IPS-18a (cell line): ENCODE measurements at regions not wholly inside any gene's neighbourhood (a gene's known extent, or its start where the extent isn't known, plus 50 kb on each side); places are given as distances from the start of the nearest gene placed in this dataset.

Source experiments
- H3K27ac ChIP-seq: one replicate; pipeline ENCODE4 v1.5.1; 2013; ENCODE audit warnings: low read length
- H3K27me3 ChIP-seq: one replicate; pipeline ENCODE4 v1.6.1; 2013; ENCODE audit warnings: mild to moderate bottlenecking, low read length; ENCODE audit not compliant: control insufficient read depth, insufficient read depth
- H3K36me3 ChIP-seq: one replicate; pipeline ENCODE4 v1.6.1; 2013; ENCODE audit warnings: low read depth, low read length; ENCODE audit not compliant: control insufficient read depth
- H3K4me1 ChIP-seq: one replicate; pipeline ENCODE4 v1.6.1; 2013; ENCODE audit warnings: low read depth, low read length; ENCODE audit not compliant: control insufficient read depth
- H3K4me3 ChIP-seq: one replicate; pipeline ENCODE4 v1.5.1; 2013; ENCODE audit warnings: low read length
- H3K9ac ChIP-seq: one replicate; pipeline ENCODE4 v1.6.1; 2013; ENCODE audit warnings: mild to moderate bottlenecking, low read length, moderate library complexity
- H3K9me3 ChIP-seq: one replicate; pipeline ENCODE4 v1.6.1; 2013; ENCODE audit warnings: low read depth, low read length; ENCODE audit not compliant: control insufficient read depth

DNA sequence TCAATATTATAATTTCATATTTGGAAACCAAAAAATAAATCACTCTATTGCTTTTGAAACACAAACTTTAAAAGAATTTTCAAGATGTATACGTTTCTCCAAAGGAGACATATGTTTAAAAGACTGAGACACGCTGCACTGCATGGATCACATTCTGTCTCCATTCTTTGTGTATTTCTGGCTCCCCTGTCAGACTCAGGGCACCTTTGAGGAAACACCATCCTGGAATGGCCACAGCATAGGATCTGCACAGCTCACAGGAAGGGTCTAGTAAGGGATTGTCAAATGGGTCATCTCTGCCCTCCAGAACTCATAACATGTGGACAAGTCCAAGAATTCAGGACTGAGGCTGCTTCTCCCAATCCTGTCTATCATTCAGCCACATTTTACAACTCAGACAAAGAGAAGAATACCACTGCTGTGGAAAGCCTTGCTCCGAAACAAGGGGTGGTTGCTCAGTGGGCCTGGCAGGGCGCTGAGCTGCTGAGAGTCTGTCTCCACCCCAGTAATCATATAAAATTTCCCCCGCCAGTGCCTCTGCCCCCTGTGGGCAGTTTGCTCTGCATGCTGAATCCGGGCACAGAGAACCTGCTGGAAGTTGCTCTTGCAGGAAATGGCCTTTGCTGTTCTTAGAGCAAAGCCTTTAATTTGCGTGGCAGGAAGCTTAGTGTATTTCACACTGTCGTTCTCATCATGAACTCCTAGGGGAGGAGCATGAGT is 85.3 kb upstream of the KLHL29 start:
- Histone ChIP-seq H3K36me3 (no peaks in the 10 kb centered on the region), H3K9me3 (no peaks in the 10 kb centered on the region), H3K4me1 (no peaks in the 10 kb centered on the region), H3K4me3 (no peak overlapping the region), H3K9ac (no peak overlapping the region), H3K27ac (no peak overlapping the region), H3K27me3 (no peaks in the 10 kb centered on the region)

GRCh38 chr2:23301136-23301535 is 83.8 kb upstream of the KLHL29 start:
- no peaks in the 10 kb centered on the region for H3K9me3 ChIP-seq
- no peak overlapping the region for H3K9ac ChIP-seq
- H3K27me3 ChIP-seq: no peaks in the 10 kb centered on the region
- H3K36me3 ChIP-seq: no peaks in the 10 kb centered on the region
- H3K27ac ChIP-seq: no peak overlapping the region
- H3K4me3 ChIP-seq: no peak overlapping the region
- no peaks in the 10 kb centered on the region for H3K4me1 ChIP-seq

DNA sequence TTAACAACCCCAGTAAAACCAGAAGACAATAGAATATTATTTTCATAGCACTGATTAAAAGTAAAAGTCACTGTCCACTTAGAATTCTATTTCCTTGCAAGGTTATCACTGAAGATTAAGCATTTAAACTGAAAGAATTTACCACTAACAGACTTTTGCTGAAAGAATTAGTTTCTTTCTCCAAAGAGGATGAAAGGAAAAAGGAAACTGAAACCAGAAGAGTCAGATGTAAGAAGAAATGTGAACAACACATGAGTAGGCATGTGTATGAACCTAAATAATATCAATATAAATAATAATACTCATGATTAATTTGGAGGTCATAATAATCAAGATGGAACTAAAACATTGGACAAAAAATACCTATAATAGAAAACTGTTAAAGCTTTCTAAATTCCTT is 82.4 kb upstream of the KLHL29 start:
- Histone ChIP-seq H3K36me3 (no peaks in the 10 kb centered on the region), H3K9me3 (no peaks in the 10 kb centered on the region), H3K4me1 (no peaks in the 10 kb centered on the region), H3K4me3 (no peak overlapping the region), H3K9ac (no peak overlapping the region), H3K27me3 (no peaks in the 10 kb centered on the region), H3K27ac (no peak overlapping the region)

DNA sequence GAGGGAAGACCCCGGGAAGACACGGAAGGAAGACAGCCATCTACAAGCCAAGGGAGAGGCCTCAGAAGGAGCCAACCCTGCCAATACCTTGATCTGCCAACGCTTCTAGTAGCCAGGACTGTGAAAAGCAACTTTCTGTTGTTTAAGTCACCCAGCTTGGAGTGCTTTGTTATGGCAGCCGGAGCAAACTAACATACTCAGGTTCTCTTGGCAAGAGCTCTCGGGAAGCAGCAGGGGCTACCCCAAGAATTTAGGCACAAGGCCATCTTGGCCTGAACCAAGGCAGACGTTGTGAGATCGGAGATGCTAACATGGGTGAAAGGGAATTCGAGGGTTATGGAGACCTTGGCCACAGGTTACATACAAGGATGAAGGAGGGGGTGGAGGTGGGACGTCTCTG is 78.6 kb upstream of the KLHL29 start:
- H3K9me3 ChIP-seq: no peaks in the 10 kb centered on the region
- no peaks in the 10 kb centered on the region for H3K4me1 ChIP-seq
- no peak overlapping the region for H3K9ac ChIP-seq
- no peaks in the 10 kb centered on the region for H3K27me3 ChIP-seq
- H3K4me3 ChIP-seq: no peak overlapping the region
- H3K27ac ChIP-seq: no peak overlapping the region
- no peaks in the 10 kb centered on the region for H3K36me3 ChIP-seq

GRCh38 chr2:23311186-23311585 is 73.8 kb upstream of the KLHL29 start:
- H3K27ac ChIP-seq: no peak overlapping the region
- H3K9ac ChIP-seq: no peak overlapping the region
- H3K36me3 ChIP-seq: no peaks in the 10 kb centered on the region
- H3K9me3 ChIP-seq: no peaks in the 10 kb centered on the region
- no peaks in the 10 kb centered on the region for H3K4me1 ChIP-seq
- H3K27me3 ChIP-seq: no peaks in the 10 kb centered on the region
- no peak overlapping the region for H3K4me3 ChIP-seq

- Histone ChIP-seq H3K9ac (no peak overlapping the region), H3K4me3 (no peak overlapping the region), H3K27ac (no peak overlapping the region), H3K4me1 (no peaks in the 10 kb centered on the region), H3K36me3 (no peaks in the 10 kb centered on the region), H3K27me3 (no peaks in the 10 kb centered on the region), H3K9me3 (no peaks in the 10 kb centered on the region)
These were observed 71.9 kb upstream of the KLHL29 start for GRCh38 chr2:23312996-23313606.

DNA sequence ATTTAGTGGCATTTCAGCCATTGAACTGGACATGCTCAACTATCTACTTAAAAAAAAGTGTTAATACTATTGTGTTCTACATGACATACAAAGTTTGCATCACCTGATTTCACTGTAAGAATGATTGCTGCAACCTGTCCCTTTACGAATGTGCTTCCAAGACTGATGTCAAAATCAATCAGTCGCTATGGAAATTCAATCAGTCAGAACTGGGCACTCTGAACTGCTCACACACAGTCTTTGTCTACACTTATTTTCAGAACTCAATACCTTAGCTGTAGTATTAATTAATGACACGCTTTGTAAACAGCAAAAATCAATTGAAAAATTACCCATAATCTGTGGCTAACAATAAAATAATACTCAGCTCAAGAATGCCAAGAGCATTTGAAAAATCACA is 70.3 kb upstream of the KLHL29 start:
- Histone ChIP-seq H3K27me3 (no peaks in the 10 kb centered on the region), H3K27ac (no peak overlapping the region), H3K9ac (no peak overlapping the region), H3K4me1 (no peaks in the 10 kb centered on the region), H3K36me3 (no peaks in the 10 kb centered on the region), H3K9me3 (no peaks in the 10 kb centered on the region), H3K4me3 (no peak overlapping the region)

GRCh38 chr2:23320058-23320457 is 64.9 kb upstream of the KLHL29 start:
- H3K36me3 ChIP-seq: no peaks in the 10 kb centered on the region
- H3K9ac ChIP-seq: no peak overlapping the region
- no peak overlapping the region for H3K27ac ChIP-seq
- no peaks in the 10 kb centered on the region for H3K4me1 ChIP-seq
- H3K27me3 ChIP-seq: no peaks in the 10 kb centered on the region
- no peak overlapping the region for H3K4me3 ChIP-seq
- no peaks in the 10 kb centered on the region for H3K9me3 ChIP-seq

DNA sequence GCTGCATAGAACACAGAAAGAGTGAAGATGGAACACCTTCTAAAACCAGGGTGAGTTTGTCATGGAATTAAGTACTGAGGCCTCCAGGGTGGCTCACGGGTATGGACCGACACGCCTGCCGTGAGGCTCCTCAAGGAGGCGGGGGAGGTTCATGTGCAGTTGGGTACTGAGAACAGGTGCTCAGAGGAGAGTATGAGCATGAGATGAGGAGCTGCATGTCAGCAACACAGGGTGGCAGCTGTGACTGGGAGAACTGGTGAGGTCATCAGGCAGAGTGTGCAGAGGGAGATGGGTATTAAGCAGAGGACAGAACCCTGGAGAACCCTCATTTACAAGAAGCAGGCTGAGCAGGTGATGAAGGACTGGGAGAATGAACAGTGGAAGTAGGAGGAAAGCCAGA is 63.2 kb upstream of the KLHL29 start:
- no peak overlapping the region for H3K4me3 ChIP-seq
- no peaks in the 10 kb centered on the region for H3K4me1 ChIP-seq
- no peak overlapping the region for H3K9ac ChIP-seq
- no peak overlapping the region for H3K27ac ChIP-seq
- no peaks in the 10 kb centered on the region for H3K36me3 ChIP-seq
- H3K27me3 ChIP-seq: no peaks in the 10 kb centered on the region
- H3K9me3 ChIP-seq: no peaks in the 10 kb centered on the region

GRCh38 chr2:23322567-23323197 is 62.3 kb upstream of the KLHL29 start:
- Histone ChIP-seq H3K27me3 (no peaks in the 10 kb centered on the region), H3K9ac (no peak overlapping the region), H3K9me3 (no peaks in the 10 kb centered on the region), H3K4me3 (no peak overlapping the region), H3K36me3 (no peaks in the 10 kb centered on the region), H3K27ac (no peak overlapping the region), H3K4me1 (no peaks in the 10 kb centered on the region)

DNA sequence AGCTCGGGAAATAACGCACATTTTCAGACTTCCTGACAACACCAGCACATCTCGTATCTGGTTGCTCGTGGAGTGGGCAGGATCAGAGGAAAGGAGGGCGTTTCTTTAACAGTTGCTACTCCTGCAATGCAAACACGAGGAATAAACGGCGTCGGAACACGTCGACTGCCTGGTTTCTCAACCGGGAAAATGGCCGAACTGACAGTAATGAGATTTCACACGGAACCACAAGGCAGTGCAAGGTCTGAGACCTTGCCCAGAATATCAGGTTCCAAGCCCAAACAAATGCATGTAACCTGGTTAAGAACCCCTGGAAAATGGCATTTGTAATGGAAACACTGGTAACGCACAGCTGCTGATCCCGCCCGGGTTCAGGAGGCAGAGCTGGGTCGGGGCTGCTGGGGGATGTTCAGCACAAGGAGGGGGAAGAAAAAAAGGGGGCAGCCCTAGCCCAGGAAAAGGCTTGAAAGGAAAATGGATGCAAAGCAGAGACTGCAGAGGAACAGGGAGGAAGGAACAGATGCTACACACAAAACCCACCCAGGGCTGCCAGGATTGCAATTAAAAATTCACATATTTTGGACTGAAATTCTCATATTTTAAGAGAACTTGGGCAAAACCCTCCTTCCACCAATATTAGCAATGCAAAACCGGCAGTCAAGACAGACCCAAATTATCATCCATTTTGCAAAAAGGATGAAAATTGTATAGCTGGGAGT is 61.6 kb upstream of the KLHL29 start:
- H3K4me1 ChIP-seq: no peaks in the 10 kb centered on the region
- no peaks in the 10 kb centered on the region for H3K27me3 ChIP-seq
- no peak overlapping the region for H3K4me3 ChIP-seq
- H3K9ac ChIP-seq: no peak overlapping the region
- no peaks in the 10 kb centered on the region for H3K36me3 ChIP-seq
- no peaks in the 10 kb centered on the region for H3K9me3 ChIP-seq
- H3K27ac ChIP-seq: no peak overlapping the region
